GM19324 (cell line): ENCODE measurements at regions not wholly inside any gene's neighbourhood (a gene's known extent, or its start where the extent isn't known, plus 50 kb on each side); places are given as distances from the start of the nearest gene placed in this dataset.
"Not testable (repeated sequence)": the region's sequence is repeated elsewhere in the genome, so short reads cannot be mapped to it uniquely, and the experiment has no call there.

Experiments
- ATAC-seq: cut with Tn5 transposase; IDR thresholded peaks from one replicate; pipeline ENCODE4 v1.9.1; 2021; ENCODE audit warnings: mild to moderate bottlenecking, moderate library complexity; ENCODE audit not compliant: unreplicated experiment, low FRiP score

DNA sequence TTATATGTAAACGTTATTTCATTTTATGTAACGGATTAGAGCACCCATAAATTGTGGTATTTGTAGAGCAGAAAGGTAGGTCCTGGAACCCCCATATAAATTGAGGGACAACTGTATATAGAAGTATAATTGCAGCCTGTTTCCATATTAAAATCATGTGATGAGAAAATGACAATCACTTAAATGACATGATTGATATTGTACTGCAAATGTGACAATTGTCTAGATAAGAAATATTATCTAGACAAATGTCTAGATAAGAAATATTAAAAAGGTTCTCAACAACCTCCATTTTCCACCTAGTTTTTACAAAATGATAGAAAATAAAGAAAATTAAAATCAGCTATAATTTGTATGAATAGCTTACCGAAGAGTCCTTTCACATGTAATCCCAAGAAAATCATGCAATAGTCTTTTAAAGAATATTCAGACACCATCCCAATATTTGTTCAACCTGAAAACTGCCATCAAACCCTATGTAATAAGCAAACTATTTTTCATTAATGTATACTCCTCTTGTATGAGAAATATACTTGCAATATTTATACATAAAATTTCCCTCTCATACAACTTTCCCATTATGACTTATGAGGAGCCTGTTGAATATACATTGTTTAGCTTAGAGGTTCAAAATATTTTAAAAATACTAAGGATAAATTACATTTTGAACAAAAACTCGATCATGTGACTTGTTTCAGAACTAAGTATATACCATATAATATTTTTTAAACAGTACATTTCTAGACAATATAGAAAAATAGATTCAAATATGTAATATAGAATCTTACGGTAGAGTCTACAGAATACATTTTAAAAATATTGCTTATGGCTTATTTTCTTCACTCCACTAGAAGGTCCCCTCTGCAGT, 153.2 kb downstream of the CRPPA start:
- ATAC-seq: no peak

DNA sequence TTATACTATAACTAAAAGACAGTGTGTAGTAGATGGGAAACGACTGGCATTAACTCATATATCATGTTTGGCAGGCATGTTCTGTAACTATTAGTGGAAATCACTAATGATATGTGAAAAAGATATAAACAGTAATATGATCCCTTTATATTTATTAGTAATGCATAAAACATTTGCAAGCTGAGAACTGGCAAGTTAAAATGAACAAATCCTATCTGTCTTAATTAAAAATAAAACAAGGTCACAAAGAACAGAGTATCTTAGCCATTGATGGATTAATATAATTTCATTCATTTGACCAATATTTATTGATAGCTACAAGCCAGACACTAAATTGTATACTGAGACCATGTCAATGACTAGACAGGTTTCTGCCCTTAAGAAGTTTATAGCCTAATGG, 154.5 kb downstream of the CRPPA start:
- ATAC-seq: no peak

DNA sequence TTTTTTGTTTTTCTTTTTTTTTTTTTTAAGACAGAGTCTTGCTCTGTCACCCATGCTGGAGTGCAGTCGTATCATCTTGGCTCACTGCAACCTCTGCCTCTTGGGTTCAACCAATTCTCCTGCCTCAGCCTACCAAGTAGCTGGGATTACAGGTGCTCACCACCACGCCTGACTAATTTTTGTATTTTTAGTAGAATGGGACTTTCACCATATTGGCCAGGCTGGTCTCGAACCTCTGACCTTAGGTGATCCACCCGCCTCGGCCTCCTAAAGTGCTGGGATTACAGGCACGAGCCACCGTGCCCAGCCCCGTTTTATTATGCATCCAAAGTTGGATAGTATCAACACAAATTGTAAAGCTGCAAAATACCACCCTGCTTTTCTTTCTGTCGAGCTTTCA, 154.9 kb downstream of the CRPPA start:
- ATAC-seq: not testable (repeated sequence)

DNA sequence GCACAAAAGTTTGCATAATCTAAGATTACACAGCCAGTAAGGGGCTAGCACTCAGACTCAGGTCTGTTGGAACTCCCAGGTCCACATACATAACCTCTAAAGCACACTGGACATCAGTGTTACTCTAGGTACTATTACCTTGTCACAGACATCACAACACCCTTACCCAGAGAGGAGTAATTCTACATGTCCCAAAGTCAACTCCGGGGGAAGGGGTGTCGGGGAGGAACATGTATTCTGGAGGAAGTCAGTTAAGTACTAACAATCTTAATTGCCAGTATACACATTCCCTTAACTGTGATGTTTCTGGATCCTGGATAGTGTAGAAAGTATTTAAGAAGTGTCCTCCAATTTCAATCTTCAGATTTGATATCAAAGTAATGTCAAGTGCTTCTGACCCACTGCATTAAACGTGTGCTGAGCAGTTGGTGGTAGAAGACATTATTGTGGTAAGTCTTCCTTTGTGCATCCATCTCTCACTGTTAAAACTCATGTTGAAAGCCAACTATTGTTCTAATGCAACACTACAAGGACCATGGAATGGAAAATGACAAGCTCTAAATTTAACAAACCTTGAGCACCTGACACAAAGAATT, 155.4 kb downstream of the CRPPA start:
- no peak for ATAC-seq

- no peak for ATAC-seq
Observed at GRCh38 chr7:16264823-16265804, 156.2 kb downstream of the CRPPA start.

- ATAC-seq: no peak
Observed at GRCh38 chr7:16264036-16264819, 157.1 kb downstream of the CRPPA start.

- ATAC-seq: not testable (repeated sequence)
Observed at GRCh38 chr7:16263377-16263776, 158.0 kb downstream of the CRPPA start.

DNA sequence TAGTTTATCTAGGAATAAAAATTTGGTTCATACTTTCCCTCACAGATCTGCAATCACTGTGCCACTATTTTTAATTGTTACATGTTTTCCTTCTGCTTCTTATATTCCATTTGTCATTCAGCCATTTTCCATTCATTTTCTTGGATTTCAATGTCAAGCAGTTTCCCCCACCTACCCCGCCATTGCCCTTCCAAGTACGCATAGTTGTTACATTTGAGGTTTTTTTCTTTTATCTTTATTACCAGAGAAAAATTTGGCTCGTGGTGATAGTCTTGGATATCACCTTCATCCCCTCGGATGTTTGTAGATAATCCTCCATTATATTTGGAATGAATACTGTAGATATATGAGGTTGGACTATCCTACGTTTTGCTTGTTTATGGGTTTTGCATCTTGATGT, 159.7 kb downstream of the CRPPA start:
- ATAC-seq: no peak

- ATAC-seq: no peak
Observed at GRCh38 chr7:16261100-16261499, 160.2 kb downstream of the CRPPA start.

DNA sequence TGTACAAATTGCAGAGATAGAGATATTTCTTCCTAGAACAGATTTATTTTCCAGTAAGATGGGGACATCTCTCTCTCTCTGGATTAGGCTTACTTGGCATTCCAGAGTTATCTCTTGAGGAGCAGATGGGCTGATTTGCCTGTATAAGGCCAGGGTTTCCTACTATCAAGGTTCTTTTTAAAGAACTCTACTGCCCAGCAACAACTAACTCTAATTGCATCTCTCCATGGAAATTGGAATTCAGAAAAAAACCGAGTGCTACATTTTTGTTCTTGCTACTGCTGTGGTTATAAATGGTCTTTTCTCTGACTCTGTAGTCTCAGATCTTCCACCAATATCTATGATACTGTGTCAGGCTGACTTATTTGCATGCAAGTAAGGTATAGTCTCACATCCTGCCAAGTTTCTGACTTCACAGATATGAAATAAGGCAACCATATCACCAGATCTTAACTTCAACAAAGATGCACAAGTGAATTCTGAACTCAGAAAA, 161.1 kb downstream of the CRPPA start:
- peak; percentile 92 for ATAC-seq

- not testable (repeated sequence) for ATAC-seq
Observed at GRCh38 chr7:16256419-16256818, 164.9 kb downstream of the CRPPA start.

DNA sequence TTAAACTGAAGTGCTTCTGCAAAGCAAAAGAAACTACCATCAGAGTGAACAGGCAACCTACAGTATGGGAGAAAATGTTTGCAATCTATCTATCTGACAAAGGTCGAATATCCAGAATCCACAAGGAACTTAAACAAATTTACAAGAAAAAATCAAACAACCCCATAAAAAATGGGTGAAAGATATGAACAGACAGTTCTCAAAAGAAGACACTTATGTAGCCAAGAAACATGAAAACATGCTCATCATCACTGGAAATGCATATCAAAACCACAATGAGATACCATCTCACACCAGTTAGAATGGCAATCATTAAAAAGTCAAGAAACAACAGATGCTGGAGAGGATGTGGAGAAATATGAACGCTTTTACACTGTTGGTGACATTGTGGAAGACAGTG, 165.4 kb downstream of the CRPPA start:
- not testable (repeated sequence) for ATAC-seq

DNA sequence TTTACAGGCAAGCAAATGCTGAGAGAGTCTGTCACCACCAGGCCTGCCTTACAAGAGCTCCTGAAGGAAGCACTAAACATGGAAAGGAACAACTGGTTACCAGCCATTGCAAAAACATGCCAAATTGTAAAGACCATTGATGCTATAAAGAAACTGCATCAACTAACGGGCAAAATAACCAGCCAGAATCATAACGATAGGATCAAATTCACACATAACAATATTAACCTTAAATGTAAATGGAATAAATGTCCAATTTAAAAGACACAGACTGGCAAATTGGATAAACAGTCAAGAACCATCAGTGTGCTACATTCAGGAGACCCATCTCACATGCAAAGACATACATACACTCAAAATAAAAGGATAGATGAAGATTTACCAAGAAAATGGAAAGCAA, 170.7 kb downstream of the CRPPA start:
- not testable (repeated sequence) for ATAC-seq

GRCh38 chr7:16249204-16249603, 172.1 kb downstream of the CRPPA start:
- not testable (repeated sequence) for ATAC-seq

GRCh38 chr7:16248556-16248955, 172.8 kb downstream of the CRPPA start:
- ATAC-seq: not testable (repeated sequence)

DNA sequence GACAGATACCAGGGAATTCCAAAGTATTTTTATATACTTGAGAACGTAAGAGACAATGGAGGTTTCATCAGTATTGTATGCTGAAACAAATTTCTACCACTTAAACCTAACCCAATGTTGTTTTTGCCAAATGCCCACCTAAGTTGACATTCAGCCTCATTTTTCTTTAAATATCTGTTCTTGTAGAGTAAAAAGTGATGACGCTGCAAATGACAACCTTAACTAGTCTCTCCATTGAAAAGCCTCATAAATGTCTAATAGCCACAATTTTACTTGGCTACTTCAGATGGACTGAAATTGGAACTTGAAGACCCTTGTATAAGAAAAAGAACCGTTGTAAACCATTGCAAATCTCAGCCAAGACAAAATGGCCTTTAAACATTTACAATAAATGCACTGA, 176.9 kb downstream of the CRPPA start:
- ATAC-seq: no peak

DNA sequence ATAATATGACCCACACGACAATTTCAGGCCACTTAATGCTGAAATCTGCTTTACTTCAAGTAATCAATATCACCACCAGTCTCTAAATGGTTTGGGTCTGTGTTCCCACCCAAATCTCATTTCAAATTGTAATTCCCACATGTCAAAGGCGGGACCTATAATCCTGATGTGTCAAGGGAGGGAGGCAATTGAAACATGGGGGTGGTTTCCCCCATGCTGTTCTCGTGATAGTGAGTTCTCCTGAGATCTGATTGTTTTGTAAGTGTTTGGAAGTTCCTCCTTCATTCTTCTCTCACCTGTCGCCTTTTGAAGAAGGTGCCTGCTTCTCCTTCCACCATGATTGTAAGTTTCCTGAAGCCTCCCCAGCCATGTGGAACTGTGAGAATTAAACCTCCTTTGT, 178.4 kb downstream of the CRPPA start:
- no peak for ATAC-seq

GRCh38 chr7:16241017-16241416, 180.3 kb downstream of the CRPPA start:
- no peak for ATAC-seq

GRCh38 chr7:16236381-16236780, 185.0 kb downstream of the CRPPA start:
- no peak for ATAC-seq
